Adrenal gland (tissue), 9 donors: ENCODE measurements at regions not wholly inside any gene's neighbourhood (a gene's known extent, or its start where the extent isn't known, plus 50 kb on each side); places are given as distances from the start of the nearest gene placed in this dataset.

Source experiments
- DNase-seq, 7 donors: peaks; one replicate each; pipeline ENCODE4 v3.0.0-alpha.2; 2019 to 2020
- H3K27ac ChIP-seq, 5 donors: fragments of 200-600 bp; sonication (generic) in 4 of 5; 1 replicate in 3 of 5; 2 replicates in 2 of 5; pipeline versions ENCODE4 v1.5.1 to v1.8.0; 2016 to 2020; ENCODE audit warnings: mild to moderate bottlenecking in 1 of 5
- H3K27me3 ChIP-seq: fragments of 200-600 bp; 2 replicates; pipeline ENCODE4 v1.8.0; 2021
- H3K36me3 ChIP-seq, 2 donors: fragments of 200-600 bp; replicated peaks in 1 of 2; 1 replicate in 1 of 2; 2 replicates in 1 of 2; pipeline versions ENCODE4 v1.5.1 to v1.8.0; 2018 to 2022
- H3K4me1 ChIP-seq, 2 donors: fragments of 200-600 bp; replicated peaks in 1 of 2; 1 replicate in 1 of 2; 2 replicates in 1 of 2; pipeline versions ENCODE4 v1.5.1 to v1.8.0; 2018 to 2021
- H3K4me3 ChIP-seq, 4 donors: fragments of 200-600 bp; sonication (generic) in 3 of 4; one replicate each; pipeline ENCODE4 v1.5.1; 2016 to 2018
- H3K9me3 ChIP-seq, 3 donors: fragments of 200-600 bp; sonication (generic) in 1 of 3; replicated peaks in 1 of 3; 1 replicate in 2 of 3; 2 replicates in 1 of 3; pipeline versions ENCODE4 v1.5.1 to v1.8.0; 2016 to 2021
- CTCF ChIP-seq, 6 experiments: fragments of 450-650 bp in 4 of 6; fragments of 200-600 bp in 2 of 6; sonication (generic) in 1 of 6; IDR thresholded peaks; 1 replicate in 5 of 6; 2 replicates in 1 of 6; pipeline versions ENCODE4 v1.5.1 to v1.8.0; 2016 to 2021; ENCODE audit warnings: antibody characterized with exemption in 6 of 6, mild to moderate bottlenecking in 2 of 6, moderate library complexity in 1 of 6
- POLR2A ChIP-seq, 2 donors: fragments of 450-650 bp; IDR thresholded peaks; one replicate each; pipeline ENCODE4 v1.6.1; 2017; ENCODE audit warnings: antibody characterized with exemption in 2 of 2, mild to moderate bottlenecking in 2 of 2, moderate library complexity in 1 of 2
- WGBS, 4 donors: extraction: QIAGEN DNeasy Blood & Tissue Kit in 2 of 4; methylation state at CpG; one replicate each; pipeline versions ENCODE4 v1.1.5 to v1.1.7; 2013 to 2017; 5-methylcytosine and 5-hydroxymethylcytosine counted together
- intact Hi-C, 2 donors: fragments of 100-400 bp; cut with DNase I; formaldehyde crosslinking; loops; one replicate each; pipeline versions ENCODE4 v1.14.1 to v1.15.0; 2022 to 2023
- donor health status: healthy with polysubstance abuse.
- donor health status: Bipolar disorder and iron deficiency.
- donor health status: DM: yes; HTN: yes; CAD: no.
- donor health status: DM: no; HTN: no; CAD: no.
- donor health status: DM: no; HTN: no; CAD: no.

GRCh38 chr10:29057822-29058331 lies 231.0 kb upstream of the LYZL1 start:
- Histone ChIP-seq H3K27me3 (no peaks in the 10 kb centered on the region), H3K27ac (no peak overlapping the region), H3K4me1 (peaks cover 0 to 4% of the 10 kb centered on the region in 2 donors), H3K4me3 (no peak overlapping the region), H3K36me3 (no peaks in the 10 kb centered on the region), H3K9me3 (no peaks in the 10 kb centered on the region)
- 40 to 45% (median 43%) methylated on average over 4 of the region's 4 CpGs for WGBS, 4 donors
- intact Hi-C loops = no loop called here
- peak in 6 of 7 donors; percentile 30 to 65 (median 44) for DNase-seq
- TF ChIP-seq POLR2A (IDR thresholded peaks at IDR 0.05) = no peak
- TF ChIP-seq CTCF (IDR thresholded peaks at IDR 0.05) = no peak

- no peak for DNase-seq
- Histone ChIP-seq H3K36me3 (no peaks in the 10 kb centered on the region), H3K27me3 (no peaks in the 10 kb centered on the region), H3K4me3 (no peak overlapping the region), H3K27ac (no peak overlapping the region), H3K9me3 (no peaks in the 10 kb centered on the region), H3K4me1 (no peaks in the 10 kb centered on the region)
- whole genome bisulfite sequencing, 4 donors = 55 to 72% (median 69%) methylated on average over 5 of the region's 5 CpGs
- intact Hi-C loops = no loop called here
- TF ChIP-seq CTCF (IDR thresholded peaks at IDR 0.05) (peak in 4 of 6 experiments; percentile 4 to 16 (median 12)), POLR2A (IDR thresholded peaks at IDR 0.05) (no peak)
Observed at GRCh38 chr10:29063806-29064644, 224.8 kb upstream of the LYZL1 start.

GRCh38 chr10:29064680-29065079 lies 224.2 kb upstream of the LYZL1 start:
- no peak for TF ChIP-seq POLR2A (IDR thresholded peaks at IDR 0.05)
- no peak for TF ChIP-seq CTCF (IDR thresholded peaks at IDR 0.05)
- Histone ChIP-seq H3K27ac (no peak overlapping the region), H3K4me3 (no peak overlapping the region), H3K9me3 (no peaks in the 10 kb centered on the region), H3K4me1 (no peaks in the 10 kb centered on the region), H3K27me3 (no peaks in the 10 kb centered on the region), H3K36me3 (no peaks in the 10 kb centered on the region)
- 62 to 80% (median 72%) methylated on average over 2 of the region's 2 CpGs for WGBS, 4 donors
- DNase-seq = no peak
- intact Hi-C loops = no loop called here

- WGBS, 4 donors = 32 to 73% (median 44%) methylated on average over 3 of the region's 3 CpGs
- no peaks in the 10 kb centered on the region for H3K36me3 ChIP-seq
- intact Hi-C loops = no loop called here
- H3K9me3 ChIP-seq = no peaks in the 10 kb centered on the region
- no peaks in the 10 kb centered on the region for H3K27me3 ChIP-seq
- no peak overlapping the region for H3K27ac ChIP-seq
- H3K4me3 ChIP-seq = no peak overlapping the region
- no peak for TF ChIP-seq CTCF (IDR thresholded peaks at IDR 0.05)
- no peak for TF ChIP-seq POLR2A (IDR thresholded peaks at IDR 0.05)
- DNase-seq = no peak
- no peaks in the 10 kb centered on the region for H3K4me1 ChIP-seq
Observed at GRCh38 chr10:29067161-29067560, 221.7 kb upstream of the LYZL1 start.
